Bronchial epithelial cell (primary cell): ENCODE measurements at regions not wholly inside any gene's neighbourhood (a gene's known extent, or its start where the extent isn't known, plus 50 kb on each side); places are given as distances from the start of the nearest gene placed in this dataset.

Experiments
- DNase-seq: peaks from one replicate; pipeline ENCODE4 v3.0.0-alpha.2; 2010; ENCODE audit warnings: low read depth
- FAIRE-seq: peaks from 2 replicates; lab custom pipeline; 2011; peaks lifted over from hg19 to GRCh38; lab: Jason Lieb, UNC
- H3K27me3 ChIP-seq: 2 replicates; pipeline ENCODE4 v1.5.1; 2011; ENCODE audit warnings: low read length; ENCODE audit not compliant: control insufficient read depth, insufficient read depth
- H3K36me3 ChIP-seq: 2 replicates; pipeline ENCODE4 v1.5.1; 2011; ENCODE audit warnings: low read length; ENCODE audit not compliant: control insufficient read depth, insufficient read depth
- H3K4me3 ChIP-seq: 2 replicates; pipeline ENCODE4 v1.5.1; 2011; ENCODE audit warnings: mild to moderate bottlenecking, low read depth, low read length, control low read depth
- TF ChIP-seq, protein P1 (sequence below): IDR thresholded peaks from 2 replicates; pipeline ENCODE4 v1.5.1; 2011; ENCODE audit warnings: mild to moderate bottlenecking, moderate library complexity, low read length, control low read depth, inconsistent platforms; ENCODE audit not compliant: insufficient read depth, severe bottlenecking

DNA sequence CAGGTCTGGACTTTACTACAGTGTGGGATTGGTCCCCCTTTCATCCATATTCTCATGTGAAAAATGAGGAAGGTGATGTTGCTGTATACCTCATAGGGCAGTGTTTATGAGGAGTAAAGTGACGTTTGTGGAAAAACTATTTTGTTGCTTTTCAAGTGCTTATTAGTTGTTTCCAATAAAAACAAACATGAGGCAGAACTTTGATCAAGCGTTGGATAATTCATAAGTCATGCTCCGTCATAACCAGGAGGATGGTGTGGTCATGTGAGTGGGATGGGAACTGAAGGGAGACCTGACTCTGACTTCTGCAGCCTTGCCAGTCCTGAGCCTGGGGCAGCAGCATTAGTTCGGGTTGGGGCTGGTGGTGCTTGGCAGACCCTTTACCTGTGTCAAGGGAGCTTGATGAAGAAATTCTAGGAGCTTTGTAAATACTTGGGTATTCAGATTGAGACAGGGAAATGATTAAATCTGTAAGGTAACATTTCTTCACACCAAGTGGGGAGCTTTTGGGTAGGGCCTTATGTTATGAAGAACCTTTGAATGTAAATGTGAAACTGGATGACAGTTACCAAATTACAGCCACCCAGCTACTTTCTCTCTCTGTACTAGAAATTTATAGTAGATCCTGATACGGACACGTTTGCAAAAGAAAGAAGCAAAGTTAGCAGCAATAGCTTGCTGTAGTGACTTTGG, 462.4 kb upstream of the RGS6 start:
- no peak for FAIRE-seq
- no peak for DNase-seq
- no peaks in the 10 kb centered on the region for H3K27me3 ChIP-seq
- TF ChIP-seq, protein P1, sequence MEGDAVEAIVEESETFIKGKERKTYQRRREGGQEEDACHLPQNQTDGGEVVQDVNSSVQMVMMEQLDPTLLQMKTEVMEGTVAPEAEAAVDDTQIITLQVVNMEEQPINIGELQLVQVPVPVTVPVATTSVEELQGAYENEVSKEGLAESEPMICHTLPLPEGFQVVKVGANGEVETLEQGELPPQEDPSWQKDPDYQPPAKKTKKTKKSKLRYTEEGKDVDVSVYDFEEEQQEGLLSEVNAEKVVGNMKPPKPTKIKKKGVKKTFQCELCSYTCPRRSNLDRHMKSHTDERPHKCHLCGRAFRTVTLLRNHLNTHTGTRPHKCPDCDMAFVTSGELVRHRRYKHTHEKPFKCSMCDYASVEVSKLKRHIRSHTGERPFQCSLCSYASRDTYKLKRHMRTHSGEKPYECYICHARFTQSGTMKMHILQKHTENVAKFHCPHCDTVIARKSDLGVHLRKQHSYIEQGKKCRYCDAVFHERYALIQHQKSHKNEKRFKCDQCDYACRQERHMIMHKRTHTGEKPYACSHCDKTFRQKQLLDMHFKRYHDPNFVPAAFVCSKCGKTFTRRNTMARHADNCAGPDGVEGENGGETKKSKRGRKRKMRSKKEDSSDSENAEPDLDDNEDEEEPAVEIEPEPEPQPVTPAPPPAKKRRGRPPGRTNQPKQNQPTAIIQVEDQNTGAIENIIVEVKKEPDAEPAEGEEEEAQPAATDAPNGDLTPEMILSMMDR = no peak
- no peak overlapping the region for H3K4me3 ChIP-seq
- peaks cover 1% of the 10 kb centered on the region for H3K36me3 ChIP-seq

DNA sequence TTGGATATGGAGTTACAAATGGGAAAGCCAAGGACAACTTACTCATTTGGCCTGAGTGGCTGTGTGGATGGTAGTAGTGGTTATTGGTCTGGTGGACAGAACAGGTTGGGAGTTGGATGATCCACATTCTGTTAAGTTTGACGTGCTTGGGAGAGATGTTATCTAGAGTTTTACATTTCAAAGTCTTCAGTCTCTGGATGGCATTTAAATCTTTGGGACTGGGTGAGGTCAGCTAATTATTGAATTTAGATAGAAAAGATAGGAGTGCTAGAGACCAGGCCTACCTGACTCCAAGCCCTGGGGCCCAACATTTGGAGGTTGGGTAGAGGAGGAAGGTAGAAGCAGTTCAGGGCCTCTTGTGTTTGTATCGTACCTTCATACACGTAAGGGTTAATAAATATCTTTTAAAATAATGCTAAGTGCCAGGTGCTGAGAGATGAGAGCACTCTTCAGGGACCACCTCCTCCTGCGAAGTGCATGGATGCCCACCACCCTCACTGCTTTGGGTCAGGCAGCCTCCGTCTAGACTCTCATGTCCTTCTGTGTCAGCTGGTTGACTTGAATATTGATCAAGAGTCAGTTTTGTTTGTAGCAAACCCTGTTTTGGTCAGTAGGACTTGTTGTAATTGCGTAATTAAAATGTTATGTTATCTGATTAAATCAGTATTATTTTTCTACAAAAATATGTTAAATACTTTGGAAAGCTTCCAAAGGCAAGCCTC, 460.4 kb upstream of the RGS6 start:
- DNase-seq (no peak), FAIRE-seq (no peak)
- Histone ChIP-seq H3K36me3 (no peaks in the 10 kb centered on the region), H3K4me3 (no peak overlapping the region), H3K27me3 (no peaks in the 10 kb centered on the region)
- TF ChIP-seq, protein P1 = no peak

DNA sequence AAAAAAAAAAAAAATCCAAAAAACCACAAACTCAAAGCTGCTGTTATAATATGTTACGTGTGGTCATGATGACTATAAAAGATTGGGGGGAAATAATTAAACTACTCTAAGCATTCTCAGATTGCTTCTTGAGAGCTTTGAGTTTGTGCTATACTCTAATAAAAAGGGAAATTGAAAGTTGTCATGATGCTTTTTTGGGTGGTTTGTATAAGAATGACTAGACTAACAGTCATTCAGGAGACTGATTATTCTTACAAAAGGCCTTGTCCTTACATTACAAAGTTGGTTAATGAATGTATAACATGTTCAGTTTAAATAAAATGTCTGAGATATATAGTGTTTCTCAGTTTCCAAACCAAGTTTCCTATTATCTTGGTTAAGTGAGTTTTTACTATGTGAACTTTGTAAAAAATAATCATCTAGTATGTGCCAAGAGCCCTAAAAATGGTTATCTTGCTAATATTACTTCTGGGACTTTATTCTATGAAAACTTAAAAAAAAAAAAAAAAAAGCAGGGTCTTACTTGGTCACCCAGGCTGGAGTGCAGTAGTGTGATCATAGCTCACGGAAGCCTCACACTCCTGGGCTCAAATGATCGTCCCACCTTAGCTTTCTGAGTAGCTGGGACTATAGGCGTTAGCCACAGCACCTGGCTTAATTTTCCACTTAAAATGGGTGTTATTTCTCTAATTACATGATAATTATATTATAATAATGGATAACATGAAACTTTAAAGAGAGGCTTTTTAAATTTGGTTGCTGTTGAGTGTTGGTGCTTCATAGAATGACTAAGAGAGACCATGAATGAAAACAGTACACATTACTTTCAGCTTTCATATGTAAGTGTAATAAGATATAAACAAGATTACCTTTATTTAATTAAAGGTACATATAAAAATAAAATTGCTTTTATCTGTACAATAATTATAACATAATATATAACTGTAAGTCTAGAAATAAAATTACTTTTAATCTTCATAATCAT, 459.6 kb upstream of the RGS6 start:
- DNase-seq = no peak
- Histone ChIP-seq H3K4me3 (no peak overlapping the region), H3K36me3 (no peaks in the 10 kb centered on the region), H3K27me3 (no peaks in the 10 kb centered on the region)
- FAIRE-seq = no peak
- TF ChIP-seq, protein P1 = no peak

DNA sequence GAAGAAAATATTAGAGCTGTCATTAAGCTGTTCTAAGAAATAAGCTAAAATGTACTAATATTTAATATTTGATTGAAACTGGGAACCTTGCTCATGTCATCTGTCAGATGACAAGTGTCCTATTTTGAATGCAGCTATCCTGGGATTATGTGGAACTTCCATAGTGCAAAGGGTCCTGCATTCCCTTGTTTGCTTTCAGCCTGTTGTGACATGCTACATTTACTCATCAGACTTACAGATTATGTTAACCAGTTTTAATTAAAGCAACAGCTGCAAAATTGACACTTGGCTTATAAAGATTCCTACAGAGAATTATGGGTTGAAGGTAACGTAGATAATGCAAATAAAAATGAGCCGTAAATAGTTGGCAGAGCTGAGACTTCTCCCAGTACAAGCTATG, 458.4 kb upstream of the RGS6 start:
- TF ChIP-seq, protein P1 = no peak
- H3K36me3 ChIP-seq = no peaks in the 10 kb centered on the region
- DNase-seq (peak; percentile 76), FAIRE-seq (no peak)
- H3K4me3 ChIP-seq = no peak overlapping the region
- no peaks in the 10 kb centered on the region for H3K27me3 ChIP-seq

DNA sequence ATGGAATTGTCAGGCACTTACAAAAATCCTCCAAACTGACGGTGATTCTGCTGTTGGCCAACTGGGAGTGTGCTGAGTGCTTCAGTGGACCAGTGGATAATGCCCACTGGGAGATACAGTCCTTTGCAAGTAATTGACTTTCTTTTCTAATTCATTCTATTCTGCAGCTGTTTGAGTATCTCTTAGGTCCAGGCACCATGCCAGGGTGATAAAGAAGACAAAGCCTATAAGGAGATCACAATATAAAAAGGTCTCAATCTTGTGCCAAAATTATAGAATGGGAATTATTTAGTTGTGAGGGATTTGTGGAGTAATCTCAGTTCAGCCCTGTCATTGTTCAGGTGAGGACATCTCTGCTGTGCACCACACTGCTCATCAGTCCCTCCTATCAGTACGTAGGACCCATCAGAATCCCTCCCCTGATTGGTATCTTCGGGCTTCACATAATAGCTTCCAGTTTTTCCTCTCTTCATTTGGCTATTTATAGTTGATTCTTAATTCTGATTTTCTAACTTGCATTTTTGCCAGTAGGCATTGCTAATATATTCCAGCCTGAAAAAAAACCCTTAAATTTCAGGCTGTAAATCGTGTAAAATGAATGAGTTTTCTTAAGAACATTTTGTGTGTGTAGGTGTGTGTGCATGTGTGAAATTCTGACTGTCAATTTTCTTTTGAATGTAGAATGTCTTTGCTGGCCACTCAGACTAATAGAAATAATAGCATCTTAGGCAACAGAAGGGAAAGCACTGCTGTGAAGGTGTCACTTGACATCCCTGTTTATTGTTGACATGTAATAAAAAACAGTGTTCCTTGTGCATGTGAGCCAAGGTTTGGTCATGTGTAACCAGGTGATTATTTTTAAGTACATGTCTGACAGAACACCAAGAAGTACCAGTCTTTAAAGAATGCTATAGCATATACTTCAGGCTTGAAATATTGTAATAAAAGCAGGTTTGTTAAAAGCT, 457.6 kb upstream of the RGS6 start:
- Histone ChIP-seq H3K27me3 (no peaks in the 10 kb centered on the region), H3K36me3 (no peaks in the 10 kb centered on the region), H3K4me3 (no peak overlapping the region)
- FAIRE-seq (no peak), DNase-seq (no peak)
- TF ChIP-seq, protein P1 = no peak
